HepG2 (cell line): ENCODE measurements at regions not wholly inside any gene's neighbourhood (a gene's known extent, or its start where the extent isn't known, plus 50 kb on each side); places are given as distances from the start of the nearest gene placed in this dataset.

Experiments used
- ATAC-seq: fragments of 200-7000 bp; cut with Tn5 transposase; 3 replicates; pipeline ENCODE4 v1.9.1; 2020; ENCODE audit warnings: mild to moderate bottlenecking, moderate library complexity
- BruUV-seq: library from RNA; stranded (reverse); fragments of 400-500 nt; replicated peaks from 2 replicates; lab custom pipeline; 2021; lab: Mats Ljungman, UMichigan
- CTCF ChIA-PET: fragments of 300-600 bp; formaldehyde crosslinking; extraction: SDS; loops from one replicate; lab custom pipeline; 2021; ENCODE audit warnings: low total read pairs, inconsistent platforms, low intra/inter-chr PET ratio; lab: Yijun Ruan, JAX
- POLR2A ChIA-PET: fragments of 350-600 bp; sonication (Branson Sonifier 250); formaldehyde crosslinking; loops from one replicate; lab custom pipeline; 2020; ENCODE audit warnings: antibody characterized with exemption, inconsistent platforms; lab: Yijun Ruan, JAX
- DNase-seq: peaks from one replicate; pipeline ENCODE4 v3.0.0-alpha.2; 2015; ENCODE audit warnings: low spot score
- FAIRE-seq: peaks from 3 replicates; lab custom pipeline; 2011; peaks lifted over from hg19 to GRCh38; lab: Jason Lieb, UNC
- H2AFZ ChIP-seq: one replicate; pipeline ENCODE4 v1.6.1; 2011; ENCODE audit warnings: low read length, inconsistent platforms
- H3K27ac ChIP-seq: fragments of 300-600 bp; 3 replicates; pipeline ENCODE4 v1.8.0; 2011; ENCODE audit warnings: mixed run types, mild to moderate bottlenecking, mixed read lengths, low read length, inconsistent platforms; ENCODE audit not compliant: insufficient read depth; ENCODE audit errors: extremely low read length
- H3K27me3 ChIP-seq, 2 experiments: fragments of 200-600 bp in 1 of 2; 2 replicates in 1 of 2; 3 replicates in 1 of 2; pipeline versions ENCODE4 v1.6.0 to v1.8.0; 2011; ENCODE audit warnings: low read length in 2 of 2, mild to moderate bottlenecking in 2 of 2, moderate library complexity in 2 of 2, inconsistent platforms in 1 of 2; ENCODE audit not compliant: insufficient read depth in 2 of 2, control insufficient read depth in 1 of 2
- H3K36me3 ChIP-seq, 2 experiments: fragments of 200-600 bp in 1 of 2; replicated peaks in 1 of 2; 2 replicates in 1 of 2; 3 replicates in 1 of 2; pipeline versions ENCODE4 v1.5.1 to v1.8.0; 2011; ENCODE audit warnings: low read length in 2 of 2, inconsistent platforms in 1 of 2; ENCODE audit not compliant: insufficient read depth in 2 of 2, control insufficient read depth in 1 of 2
- H3K4me1 ChIP-seq: 2 replicates; pipeline ENCODE4 v1.5.1; 2012; ENCODE audit warnings: low read length, inconsistent platforms; ENCODE audit not compliant: insufficient read depth
- H3K4me2 ChIP-seq: 2 replicates; pipeline ENCODE4 v1.6.0; 2011; ENCODE audit warnings: low read depth, low read length, inconsistent platforms
- H3K4me3 ChIP-seq, 3 experiments: fragments of 200-600 bp in 1 of 3; sonication (generic), shearing (Covaris generic) in 1 of 3; replicated peaks in 1 of 3; 2 replicates each; pipeline ENCODE4 v1.5.1; 2011 to 2016; ENCODE audit warnings: low read length in 3 of 3, inconsistent platforms in 2 of 3, low read depth in 2 of 3, mild to moderate bottlenecking in 2 of 3, control low read depth in 1 of 3, mixed read lengths in 1 of 3; ENCODE audit not compliant: insufficient read depth in 1 of 3
- H3K79me2 ChIP-seq: one replicate; pipeline ENCODE4 v1.6.1; 2011; ENCODE audit warnings: low read length, inconsistent platforms; ENCODE audit not compliant: insufficient read depth
- H3K9ac ChIP-seq: 2 replicates; pipeline ENCODE4 v1.6.0; 2011; ENCODE audit warnings: mild to moderate bottlenecking, low read depth, low read length, inconsistent platforms; ENCODE audit not compliant: insufficient read depth
- H3K9me3 ChIP-seq: 2 replicates; pipeline ENCODE4 v1.5.1; 2012; ENCODE audit warnings: mild to moderate bottlenecking, low read length
- H4K20me1 ChIP-seq: 2 replicates; pipeline ENCODE4 v1.6.0; 2011; ENCODE audit warnings: inconsistent platforms, mild to moderate bottlenecking, low read length, moderate library complexity; ENCODE audit not compliant: insufficient read depth
- HHEX ChIP-seq: IDR thresholded peaks from 2 replicates; pipeline ENCODE4 v1.6.1; 2016; ENCODE audit warnings: control low read depth
- PCBP1 ChIP-seq: fragments of 200-400 bp; formaldehyde crosslinking; IDR thresholded peaks from 2 replicates; pipeline ENCODE4 v1.6.1; 2017; ENCODE audit warnings: mild to moderate bottlenecking, low read depth, low read length, borderline replicate concordance
- PHF20 ChIP-seq: sonication (generic); formaldehyde crosslinking; IDR thresholded peaks from 2 replicates; pipeline ENCODE4 v1.5.0; 2020; ENCODE audit warnings: mild to moderate bottlenecking, missing genetic modification reagents
- RFXANK ChIP-seq: IDR thresholded peaks from 2 replicates; pipeline ENCODE4 v1.6.1; 2016
- ZZZ3 ChIP-seq: sonication (generic); formaldehyde crosslinking; IDR thresholded peaks from 2 replicates; pipeline ENCODE4 v1.4.0; 2020; ENCODE audit warnings: missing genetic modification reagents, mild to moderate bottlenecking, borderline replicate concordance
- WGBS: methylation state at CpG from one replicate; pipeline ENCODE4 v1.1.6; 2017; ENCODE audit warnings: low lambda C conversion rate; 5-methylcytosine and 5-hydroxymethylcytosine counted together
- in situ Hi-C: cut with HindIII; loops from 2 replicates; pipeline ENCODE4 v1.10.0; 2017; ENCODE audit warnings: low pct_unique_long_range_greater_than_20kb; ENCODE audit not compliant: extremely low pct_ligation_motif_present
- intact Hi-C: fragments of 100-400 bp; cut with micrococcal nuclease; formaldehyde crosslinking; loops from one replicate; pipeline ENCODE4 v1.10.0; 2022; ENCODE audit not compliant: unreplicated experiment
- TF ChIP-seq, protein P1 (sequence below): sonication (generic); formaldehyde crosslinking; IDR thresholded peaks from 2 replicates; pipeline ENCODE4 v1.5.0; 2020; ENCODE audit warnings: mild to moderate bottlenecking, low read depth, missing genetic modification reagents, borderline replicate concordance
- TF ChIP-seq, protein P2 (sequence below): sonication (generic); formaldehyde crosslinking; IDR thresholded peaks from 2 replicates; pipeline ENCODE4 v1.4.0; 2020; ENCODE audit warnings: missing genetic modification reagents
- TF ChIP-seq, protein P3 (sequence below): sonication (generic); formaldehyde crosslinking; IDR thresholded peaks from 2 replicates; pipeline ENCODE4 v1.8.0; 2022; ENCODE audit warnings: mild to moderate bottlenecking, missing genetic modification reagents; ENCODE audit not compliant: insufficient replicate concordance

- Histone ChIP-seq H3K4me2 (no peak overlapping the region), H3K9ac (no peak overlapping the region), H3K27me3 (no peaks in the 10 kb centered on the region), H3K36me3 (no peaks in the 10 kb centered on the region), H2AFZ (no peak overlapping the region), H3K4me3 (no peak overlapping the region), H3K79me2 (no peaks in the 10 kb centered on the region), H4K20me1 (no peaks in the 10 kb centered on the region), H3K27ac (no peak overlapping the region), H3K9me3 (peaks cover 5% of the 10 kb centered on the region; the same call in 1 of the 2 replicates), H3K4me1 (no peaks in the 10 kb centered on the region)
- no peak for DNase-seq
- TF ChIP-seq, protein P1, sequence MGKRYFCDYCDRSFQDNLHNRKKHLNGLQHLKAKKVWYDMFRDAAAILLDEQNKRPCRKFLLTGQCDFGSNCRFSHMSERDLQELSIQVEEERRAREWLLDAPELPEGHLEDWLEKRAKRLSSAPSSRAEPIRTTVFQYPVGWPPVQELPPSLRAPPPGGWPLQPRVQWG (CRISPR knock-in tag): no peak
- TF ChIP-seq RFXANK (CRISPR knock-in tag) (no peak), PHF20 (CRISPR knock-in tag) (no peak), HHEX (CRISPR knock-in tag) (no peak), PCBP1 (no peak), ZZZ3 (no peak)
- TF ChIP-seq, protein P2, sequence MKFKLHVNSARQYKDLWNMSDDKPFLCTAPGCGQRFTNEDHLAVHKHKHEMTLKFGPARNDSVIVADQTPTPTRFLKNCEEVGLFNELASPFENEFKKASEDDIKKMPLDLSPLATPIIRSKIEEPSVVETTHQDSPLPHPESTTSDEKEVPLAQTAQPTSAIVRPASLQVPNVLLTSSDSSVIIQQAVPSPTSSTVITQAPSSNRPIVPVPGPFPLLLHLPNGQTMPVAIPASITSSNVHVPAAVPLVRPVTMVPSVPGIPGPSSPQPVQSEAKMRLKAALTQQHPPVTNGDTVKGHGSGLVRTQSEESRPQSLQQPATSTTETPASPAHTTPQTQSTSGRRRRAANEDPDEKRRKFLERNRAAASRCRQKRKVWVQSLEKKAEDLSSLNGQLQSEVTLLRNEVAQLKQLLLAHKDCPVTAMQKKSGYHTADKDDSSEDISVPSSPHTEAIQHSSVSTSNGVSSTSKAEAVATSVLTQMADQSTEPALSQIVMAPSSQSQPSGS (CRISPR knock-in tag): no peak
- TF ChIP-seq, protein P3, sequence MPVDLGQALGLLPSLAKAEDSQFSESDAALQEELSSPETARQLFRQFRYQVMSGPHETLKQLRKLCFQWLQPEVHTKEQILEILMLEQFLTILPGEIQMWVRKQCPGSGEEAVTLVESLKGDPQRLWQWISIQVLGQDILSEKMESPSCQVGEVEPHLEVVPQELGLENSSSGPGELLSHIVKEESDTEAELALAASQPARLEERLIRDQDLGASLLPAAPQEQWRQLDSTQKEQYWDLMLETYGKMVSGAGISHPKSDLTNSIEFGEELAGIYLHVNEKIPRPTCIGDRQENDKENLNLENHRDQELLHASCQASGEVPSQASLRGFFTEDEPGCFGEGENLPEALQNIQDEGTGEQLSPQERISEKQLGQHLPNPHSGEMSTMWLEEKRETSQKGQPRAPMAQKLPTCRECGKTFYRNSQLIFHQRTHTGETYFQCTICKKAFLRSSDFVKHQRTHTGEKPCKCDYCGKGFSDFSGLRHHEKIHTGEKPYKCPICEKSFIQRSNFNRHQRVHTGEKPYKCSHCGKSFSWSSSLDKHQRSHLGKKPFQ (CRISPR knock-in tag): no peak
- BruUV-seq: no TSS peak
- FAIRE-seq: no peak
- no peak for ATAC-seq
- intact Hi-C loops (no loop called here), in situ Hi-C loops (no loop called here)
- ChIA-PET CTCF (no interaction called here), POLR2A (no interaction called here)
- 0% methylated on average over 1 of the region's 1 CpG for WGBS
These were observed 201.6 kb upstream of the MEOX2 start for GRCh38 chr7:15888090-15888489.
